LNCaP clone FGC (cell line): ENCODE measurements at regions not wholly inside any gene's neighbourhood (a gene's known extent, or its start where the extent isn't known, plus 50 kb on each side); places are given as distances from the start of the nearest gene placed in this dataset.

Experiments
- DNase-seq: peaks from one replicate; pipeline ENCODE4 v3.0.0-alpha.2; 2011; ENCODE audit warnings: low read depth
- H3K4me3 ChIP-seq: 2 replicates; pipeline ENCODE4 v1.5.1; 2011; ENCODE audit warnings: mild to moderate bottlenecking, low read depth, low read length, control low read depth
- TF ChIP-seq, protein P1 (sequence below): IDR thresholded peaks from 2 replicates; pipeline ENCODE4 v1.5.1; 2012; ENCODE audit warnings: mild to moderate bottlenecking; ENCODE audit not compliant: control insufficient read depth, insufficient read depth; ENCODE audit errors: extremely low read depth

DNA sequence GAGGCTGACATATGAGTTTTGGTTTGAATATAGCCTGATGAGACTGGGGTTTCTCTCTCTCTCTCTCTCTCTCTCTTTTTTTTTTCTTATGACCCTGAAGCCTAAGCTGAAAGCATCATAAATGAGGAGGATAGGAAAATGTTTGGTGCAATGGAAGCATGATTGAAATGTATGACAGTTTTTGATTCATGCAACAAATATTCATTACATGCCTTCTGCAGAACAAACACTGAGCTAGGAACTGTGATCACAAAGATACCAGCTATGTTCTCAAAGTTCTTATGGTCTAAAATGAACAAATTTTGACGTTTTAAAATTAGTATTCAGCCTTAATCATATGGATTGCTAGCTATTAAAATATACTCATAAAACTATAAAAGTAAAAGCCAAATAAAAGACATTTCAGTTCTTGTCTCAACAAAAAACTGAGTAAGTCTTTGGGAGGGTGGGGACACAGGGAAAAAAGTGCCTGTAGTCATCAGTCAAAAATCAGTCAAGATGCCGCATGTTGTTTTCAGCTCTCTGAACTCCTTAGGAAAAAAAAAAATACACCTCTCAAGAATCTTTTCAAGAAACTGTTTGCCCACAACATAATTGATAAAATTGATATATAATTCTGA is 57.2 kb downstream of the NKX6-1 start:
- no peak for DNase-seq
- no peak overlapping the region for H3K4me3 ChIP-seq
- TF ChIP-seq, protein P1, sequence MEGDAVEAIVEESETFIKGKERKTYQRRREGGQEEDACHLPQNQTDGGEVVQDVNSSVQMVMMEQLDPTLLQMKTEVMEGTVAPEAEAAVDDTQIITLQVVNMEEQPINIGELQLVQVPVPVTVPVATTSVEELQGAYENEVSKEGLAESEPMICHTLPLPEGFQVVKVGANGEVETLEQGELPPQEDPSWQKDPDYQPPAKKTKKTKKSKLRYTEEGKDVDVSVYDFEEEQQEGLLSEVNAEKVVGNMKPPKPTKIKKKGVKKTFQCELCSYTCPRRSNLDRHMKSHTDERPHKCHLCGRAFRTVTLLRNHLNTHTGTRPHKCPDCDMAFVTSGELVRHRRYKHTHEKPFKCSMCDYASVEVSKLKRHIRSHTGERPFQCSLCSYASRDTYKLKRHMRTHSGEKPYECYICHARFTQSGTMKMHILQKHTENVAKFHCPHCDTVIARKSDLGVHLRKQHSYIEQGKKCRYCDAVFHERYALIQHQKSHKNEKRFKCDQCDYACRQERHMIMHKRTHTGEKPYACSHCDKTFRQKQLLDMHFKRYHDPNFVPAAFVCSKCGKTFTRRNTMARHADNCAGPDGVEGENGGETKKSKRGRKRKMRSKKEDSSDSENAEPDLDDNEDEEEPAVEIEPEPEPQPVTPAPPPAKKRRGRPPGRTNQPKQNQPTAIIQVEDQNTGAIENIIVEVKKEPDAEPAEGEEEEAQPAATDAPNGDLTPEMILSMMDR = no peak

DNA sequence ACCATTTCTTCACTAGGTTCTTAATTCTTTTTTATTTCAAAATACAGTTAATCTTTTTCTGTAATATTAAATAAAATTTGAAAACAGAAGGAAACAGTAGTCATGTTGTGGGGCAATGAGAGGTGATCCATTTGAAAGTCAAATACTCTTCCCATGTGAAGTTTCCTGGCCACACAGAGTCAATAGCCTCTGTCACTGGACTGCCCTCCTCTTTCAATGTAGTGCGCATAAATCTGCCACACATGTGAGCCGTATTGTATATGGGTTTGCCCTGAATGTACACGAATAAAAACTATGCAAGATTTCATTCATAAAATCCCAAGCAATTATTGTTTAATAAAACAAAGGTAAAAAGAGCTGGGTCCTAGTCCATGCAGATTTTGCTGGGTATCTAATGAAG is 59.1 kb downstream of the NKX6-1 start:
- TF ChIP-seq, protein P1 = no peak
- H3K4me3 ChIP-seq = no peak overlapping the region
- DNase-seq = no peak

DNA sequence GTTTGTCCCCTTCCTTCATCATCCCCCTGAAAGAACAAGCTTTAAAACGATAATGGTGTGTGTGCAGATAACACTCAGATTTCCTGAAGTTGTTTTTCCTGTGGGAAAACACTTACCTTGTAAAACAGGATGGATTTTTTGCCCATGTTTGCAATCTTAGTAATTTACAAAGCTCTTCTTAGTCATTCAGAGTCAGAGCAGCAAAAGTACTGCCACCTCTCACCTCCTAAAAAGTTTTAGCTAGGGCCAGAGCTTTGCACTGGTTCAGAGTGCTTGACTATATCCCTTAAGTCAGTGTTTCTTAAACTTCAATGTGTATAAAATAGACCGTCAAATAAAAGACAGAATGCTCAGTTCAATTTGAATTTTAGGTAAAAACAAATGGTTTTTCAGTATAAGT is 62.3 kb downstream of the NKX6-1 start:
- TF ChIP-seq, protein P1 = no peak
- no peak overlapping the region for H3K4me3 ChIP-seq
- DNase-seq = no peak

DNA sequence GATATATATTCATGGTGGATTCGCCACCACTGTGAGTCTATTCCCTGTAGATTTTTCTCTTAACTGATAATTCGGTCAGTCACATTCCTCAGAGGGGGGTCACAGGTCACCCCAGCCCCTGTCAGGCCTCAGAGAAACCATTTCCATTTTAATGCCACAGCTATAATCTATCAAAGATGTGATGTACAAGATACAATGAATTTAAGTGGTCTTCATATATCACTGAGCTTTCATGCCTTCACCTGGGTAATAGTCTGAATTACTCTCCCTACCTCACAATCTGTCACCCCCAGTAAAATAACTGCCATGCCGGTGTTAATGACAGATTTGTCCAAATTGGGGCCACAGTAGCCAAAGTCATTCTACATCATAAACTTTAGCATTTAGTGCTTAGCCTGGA is 64.7 kb downstream of the NKX6-1 start:
- TF ChIP-seq, protein P1 = no peak
- H3K4me3 ChIP-seq = no peak overlapping the region
- DNase-seq = no peak

DNA sequence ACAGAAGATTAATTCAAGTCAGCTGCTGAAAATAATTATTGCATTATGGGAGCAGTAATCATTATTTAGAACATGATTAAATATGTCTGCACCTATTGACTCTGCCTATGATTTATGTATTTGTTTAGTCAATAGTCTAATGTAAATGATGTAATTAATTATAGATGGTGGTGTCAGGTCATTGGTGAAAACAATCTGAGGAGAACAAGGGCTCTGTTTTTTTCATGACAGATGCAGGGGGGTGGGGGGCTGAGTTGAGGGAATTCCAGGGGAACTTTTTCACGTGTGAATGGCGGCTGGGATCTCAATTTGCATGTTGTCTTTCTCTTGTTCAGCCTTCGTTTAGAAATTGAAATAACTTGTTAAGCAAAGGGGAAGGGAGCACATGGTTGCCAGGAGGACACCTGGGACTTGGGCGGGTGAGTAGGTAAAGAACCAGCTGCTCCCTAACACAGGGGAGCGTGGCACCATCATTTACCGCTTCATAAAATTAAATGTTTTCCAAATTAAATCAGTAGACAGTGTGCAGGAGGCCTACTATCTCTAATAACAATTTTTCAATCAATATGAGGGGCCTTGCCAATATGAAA is 65.4 kb downstream of the NKX6-1 start:
- no peak for DNase-seq
- TF ChIP-seq, protein P1 = no peak
- no peak overlapping the region for H3K4me3 ChIP-seq

DNA sequence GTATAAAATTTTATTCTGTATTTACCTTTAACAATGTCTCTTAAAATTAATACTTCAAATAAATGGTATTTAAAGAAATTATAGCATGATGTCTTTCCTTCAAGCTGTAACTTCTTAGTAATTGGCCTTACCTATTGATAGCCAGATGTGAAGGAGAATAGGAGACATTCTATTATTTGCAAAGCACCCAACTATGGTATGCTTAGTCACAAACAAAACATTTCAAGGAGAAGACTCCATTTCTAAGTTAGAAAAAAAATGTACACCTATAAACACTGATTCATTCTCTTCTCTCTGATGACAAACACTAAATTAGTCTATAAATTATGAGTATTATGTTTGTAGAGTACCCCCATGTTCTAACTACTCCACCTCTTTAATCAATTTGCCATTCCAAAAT is 66.4 kb downstream of the NKX6-1 start:
- DNase-seq = no peak
- H3K4me3 ChIP-seq = no peak overlapping the region
- TF ChIP-seq, protein P1 = no peak

DNA sequence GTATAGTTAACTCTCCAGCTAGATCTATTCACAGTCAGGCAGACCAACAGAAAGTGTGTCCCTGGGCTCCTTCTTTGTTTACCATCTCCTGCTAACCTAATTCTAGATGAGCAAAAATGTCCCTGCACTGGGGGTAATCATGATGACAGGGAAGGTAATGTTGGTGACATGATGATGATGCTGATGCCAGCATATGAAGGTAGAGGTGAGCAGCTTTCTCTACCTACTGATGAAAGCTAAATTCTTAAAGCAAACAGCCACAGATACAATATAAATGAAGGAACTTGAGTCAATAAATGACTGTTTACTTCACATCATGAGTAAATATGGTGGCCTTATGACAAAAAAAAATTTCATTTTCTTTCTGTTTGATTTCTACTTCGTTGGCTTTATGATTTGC is 78.5 kb downstream of the NKX6-1 start:
- TF ChIP-seq, protein P1 = no peak
- H3K4me3 ChIP-seq = no peak overlapping the region
- no peak for DNase-seq
